GM12891 (cell line): ENCODE measurements at regions not wholly inside any gene's neighbourhood (a gene's known extent, or its start where the extent isn't known, plus 50 kb on each side); places are given as distances from the start of the nearest gene placed in this dataset.

ENCODE experiments used
- PAX5 ChIP-seq: IDR thresholded peaks from 2 replicates; pipeline ENCODE4 v1.6.1; 2011; ENCODE audit warnings: low read length, moderate library complexity, mild to moderate bottlenecking; ENCODE audit not compliant: insufficient read depth, severe bottlenecking
- POLR2A ChIP-seq: IDR thresholded peaks from 2 replicates; pipeline ENCODE4 v1.6.1; 2011; ENCODE audit warnings: low read depth, low read length, control low read depth
- POLR2AphosphoS5 ChIP-seq: IDR thresholded peaks from 2 replicates; pipeline ENCODE4 v1.6.1; 2011; ENCODE audit warnings: low read depth, low read length, control low read depth
- POU2F2 ChIP-seq: IDR thresholded peaks from 2 replicates; pipeline ENCODE4 v1.6.1; 2011; ENCODE audit warnings: low read depth, mild to moderate bottlenecking, control low read depth, low read length, moderate library complexity
- TAF1 ChIP-seq: IDR thresholded peaks from 2 replicates; pipeline ENCODE4 v1.6.1; 2011; ENCODE audit warnings: low read depth, low read length, control low read depth

DNA sequence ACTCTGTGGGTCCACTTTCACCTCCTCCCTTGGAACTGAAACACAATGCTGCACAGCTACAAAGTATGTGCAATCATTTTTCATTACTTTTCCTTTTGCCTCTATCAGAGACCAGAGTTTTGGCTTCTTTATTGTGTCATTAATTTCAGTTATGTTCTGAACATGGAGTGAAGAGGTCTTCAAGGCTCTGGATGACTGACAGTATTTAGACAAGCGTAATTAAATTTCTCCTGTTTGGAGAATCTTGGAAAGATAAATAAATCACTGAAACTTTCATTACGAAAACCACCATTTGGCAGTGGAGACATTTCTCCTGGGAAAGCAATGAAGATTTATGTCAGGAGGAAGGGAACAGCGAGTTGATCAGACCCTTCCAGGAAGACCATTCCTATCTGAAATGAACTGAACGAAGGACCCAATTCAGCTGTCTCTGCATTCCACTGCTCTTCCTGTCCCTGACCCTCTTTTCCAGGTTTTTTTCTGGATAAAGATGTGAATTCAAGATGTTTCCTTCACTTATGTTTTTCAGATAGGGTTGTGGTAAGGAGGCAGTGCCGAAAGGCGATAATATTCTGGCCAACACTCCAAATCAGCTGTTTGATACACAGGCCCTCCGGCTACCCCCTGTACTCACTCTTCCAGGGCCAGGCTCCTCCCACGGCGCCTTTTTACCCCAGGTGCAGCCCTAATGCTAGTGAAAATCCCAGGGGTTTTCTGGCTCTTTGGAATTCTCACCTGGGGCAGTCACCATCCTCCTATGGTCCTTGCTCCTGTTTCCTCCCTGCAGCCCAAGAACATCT is 77.2 kb upstream of the OSMR start:
- TF ChIP-seq POLR2AphosphoS5, result no peak
- TF ChIP-seq POLR2A, result no peak
- TF ChIP-seq TAF1, result no peak
- no peak for TF ChIP-seq POU2F2
- TF ChIP-seq PAX5, result no peak
